T-helper 9 cell (primary cell): ENCODE measurements at regions not wholly inside any gene's neighbourhood (a gene's known extent, or its start where the extent isn't known, plus 50 kb on each side); places are given as distances from the start of the nearest gene placed in this dataset.

Source experiments
- DNase-seq: peaks from one replicate; pipeline ENCODE4 v3.0.0-alpha.2; 2020

GRCh38 chr12:126545411-126545810, 1480.2 kb downstream of the AACS start:
- no peak for DNase-seq

GRCh38 chr12:126547905-126548304, 1482.7 kb downstream of the AACS start:
- no peak for DNase-seq

GRCh38 chr12:126551869-126552268, 1486.6 kb downstream of the AACS start:
- DNase-seq, result no peak

DNA sequence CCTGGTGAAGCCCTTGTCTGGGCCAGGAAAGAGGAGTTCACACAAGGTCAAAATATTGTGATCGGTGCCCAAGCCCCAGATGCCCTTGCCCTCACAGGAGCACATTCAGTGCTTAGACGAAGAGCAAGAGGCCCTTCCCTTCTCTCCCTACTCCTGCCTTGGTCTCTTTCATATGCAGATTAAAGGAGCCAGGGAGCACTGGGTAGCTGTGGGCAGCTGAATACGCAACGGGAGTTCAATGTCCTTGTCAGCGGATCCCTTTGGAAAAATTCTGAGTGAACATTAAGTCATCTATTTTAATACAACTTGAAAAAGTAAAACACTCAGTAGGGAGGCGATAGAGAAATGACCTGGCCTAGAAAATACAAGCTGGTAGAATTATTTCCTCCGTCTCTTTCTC, 1489.4 kb downstream of the AACS start:
- no peak for DNase-seq

GRCh38 chr12:126557659-126558058, 1492.4 kb downstream of the AACS start:
- no peak for DNase-seq

DNA sequence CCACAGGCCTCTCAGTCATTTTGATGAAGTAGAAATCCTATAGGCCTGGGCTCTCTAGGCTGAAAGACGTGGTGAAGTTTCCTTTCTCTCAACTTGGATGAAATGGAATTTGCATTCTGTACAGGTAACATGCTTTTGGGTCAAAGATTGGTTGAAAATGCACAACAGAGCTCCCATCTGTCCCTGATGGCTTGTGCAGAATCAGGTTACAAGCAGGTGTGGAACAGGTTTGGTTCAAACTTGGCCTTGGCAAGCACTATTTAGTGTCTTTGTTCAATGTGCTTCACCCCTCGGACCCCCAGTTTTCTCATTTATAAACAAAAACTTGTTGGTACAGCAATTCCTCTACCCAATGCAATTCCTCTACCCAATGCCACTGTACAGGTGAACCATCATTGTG, 1493.0 kb downstream of the AACS start:
- DNase-seq, result no peak

DNA sequence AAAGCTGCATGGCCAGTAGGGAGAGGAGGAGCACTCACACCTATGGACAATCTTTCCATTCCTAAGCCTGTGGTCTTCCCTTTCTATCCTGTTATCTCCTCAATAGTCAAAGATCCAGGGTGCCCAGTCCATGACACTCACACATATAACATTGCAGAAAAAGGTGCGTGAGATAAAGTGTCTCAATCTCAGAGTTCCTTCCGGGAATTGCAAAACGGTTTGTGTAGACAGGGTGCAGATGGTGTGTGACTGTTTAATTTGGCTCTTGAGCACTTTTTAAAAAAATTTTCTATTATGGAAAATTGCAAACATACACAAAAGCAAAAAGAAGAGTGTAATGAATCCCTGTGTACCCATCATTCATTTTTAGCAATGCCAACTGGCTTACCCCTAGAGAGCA, 1493.6 kb downstream of the AACS start:
- DNase-seq, result no peak

- DNase-seq, result no peak
Observed at GRCh38 chr12:126567016-126567415, 1501.8 kb downstream of the AACS start.

DNA sequence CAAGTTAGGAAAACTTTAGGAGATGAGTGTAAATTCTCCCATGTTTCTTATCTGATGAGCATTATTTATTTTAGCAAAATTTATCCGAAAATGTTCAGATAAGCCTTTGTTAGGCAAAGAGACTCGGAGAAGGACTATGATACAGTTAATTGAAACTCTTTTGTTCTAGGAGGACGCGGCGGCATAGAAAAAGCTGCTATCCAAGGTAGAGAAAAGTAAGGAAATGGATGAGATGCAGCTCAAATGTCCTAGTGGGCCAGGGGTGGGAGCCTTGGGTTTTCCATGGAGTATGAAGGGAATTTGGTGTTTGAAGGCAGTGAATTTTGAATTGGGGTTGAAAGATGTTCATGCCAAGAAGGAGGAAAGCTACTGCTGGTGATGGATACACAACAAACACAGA, 1504.5 kb downstream of the AACS start:
- no peak for DNase-seq

DNA sequence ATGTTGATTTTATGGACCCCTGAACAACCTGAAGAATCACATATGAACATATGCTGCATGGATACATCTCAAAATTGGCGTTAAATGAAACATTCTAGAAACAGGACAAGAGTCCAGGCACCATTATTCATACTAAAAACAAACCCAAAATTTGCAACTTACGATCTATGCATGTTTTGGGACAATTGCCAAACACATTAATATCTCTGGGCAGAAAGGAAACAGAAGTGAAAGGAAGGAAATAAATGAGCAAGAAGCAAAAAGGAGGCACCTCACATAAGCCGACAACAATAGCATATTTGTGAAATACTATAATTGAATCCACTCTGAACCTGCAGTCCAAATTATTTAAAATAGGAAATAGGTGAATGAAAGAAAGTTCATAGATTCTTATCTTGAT, 1505.3 kb downstream of the AACS start:
- DNase-seq, result no peak

- no peak for DNase-seq
Observed at GRCh38 chr12:126572170-126572569, 1506.9 kb downstream of the AACS start.

GRCh38 chr12:126581655-126582054, 1516.4 kb downstream of the AACS start:
- DNase-seq, result no peak

DNA sequence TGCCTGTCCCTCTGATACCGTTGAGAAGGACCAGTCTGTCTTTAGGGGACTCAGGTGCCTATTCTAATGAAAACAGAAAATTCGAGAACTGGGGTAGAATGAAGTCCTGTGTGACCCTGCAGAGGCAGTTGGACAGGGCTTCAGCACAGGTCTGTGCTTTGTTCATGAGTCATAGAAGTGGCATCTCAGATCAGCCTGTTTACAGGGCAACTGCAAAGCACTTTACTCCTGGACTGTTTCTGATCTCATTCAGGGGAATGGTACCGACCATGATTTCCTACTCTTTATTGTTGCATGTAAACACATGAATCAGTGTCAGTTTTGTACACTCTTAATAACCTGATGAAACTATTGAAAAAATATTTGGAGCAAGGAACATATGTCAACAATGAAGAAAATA, 1517.0 kb downstream of the AACS start:
- no peak for DNase-seq

DNA sequence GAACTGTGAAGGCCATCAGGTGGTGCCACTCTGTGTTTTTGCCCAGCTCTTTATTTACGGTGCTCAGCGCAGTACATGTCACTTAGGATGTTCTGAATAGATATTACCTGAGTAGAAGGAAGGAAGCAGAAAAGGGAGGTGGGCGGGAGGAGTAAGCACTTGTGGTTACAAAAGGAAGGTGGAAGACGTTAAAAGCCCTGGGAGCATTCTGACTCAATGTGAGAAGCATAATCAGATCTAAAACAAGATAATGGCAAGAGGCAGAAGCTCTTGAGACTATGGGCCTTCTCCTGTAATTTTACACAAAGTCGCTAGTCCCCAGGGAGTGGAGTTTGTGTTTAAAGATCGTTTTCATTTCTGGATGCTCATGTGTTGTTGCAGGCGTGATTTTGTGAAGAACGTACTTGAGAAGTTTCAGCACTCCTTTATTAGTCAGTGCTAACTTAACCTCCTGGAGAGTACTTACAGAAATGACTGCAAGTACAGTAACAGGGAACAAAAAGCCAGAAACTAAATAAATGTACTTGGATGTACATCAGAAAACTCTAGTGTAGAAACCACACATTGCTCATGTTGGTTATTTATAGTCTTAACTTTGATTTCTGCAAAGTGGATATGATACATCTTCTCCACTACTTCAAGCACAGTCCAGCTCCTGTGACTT, 1523.5 kb downstream of the AACS start:
- DNase-seq, result no peak

- no peak for DNase-seq
Observed at GRCh38 chr12:126591533-126591932, 1526.3 kb downstream of the AACS start.

- no peak for DNase-seq
Observed at GRCh38 chr12:126601184-126602170, 1536.2 kb downstream of the AACS start.

GRCh38 chr12:126602612-126603011, 1537.4 kb downstream of the AACS start:
- DNase-seq, result no peak

DNA sequence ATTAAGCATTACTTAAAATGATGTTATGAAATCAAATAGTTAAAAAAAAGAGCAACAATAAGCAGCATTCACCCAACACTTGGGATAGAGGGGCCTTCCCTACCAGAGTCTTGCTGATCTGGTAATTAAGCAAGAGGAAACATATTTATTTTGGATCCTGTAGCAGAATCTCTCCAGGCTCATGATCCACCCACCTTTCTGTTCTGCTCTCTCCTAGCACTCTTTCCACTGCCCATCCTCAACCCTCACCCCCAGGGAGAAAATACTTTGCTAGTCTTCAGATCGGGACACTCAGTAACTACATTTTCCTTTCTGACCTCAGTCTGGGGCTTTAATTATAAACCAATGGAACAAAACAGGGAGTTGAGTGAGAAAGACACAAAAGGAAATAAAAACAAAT, 1541.9 kb downstream of the AACS start:
- no peak for DNase-seq

DNA sequence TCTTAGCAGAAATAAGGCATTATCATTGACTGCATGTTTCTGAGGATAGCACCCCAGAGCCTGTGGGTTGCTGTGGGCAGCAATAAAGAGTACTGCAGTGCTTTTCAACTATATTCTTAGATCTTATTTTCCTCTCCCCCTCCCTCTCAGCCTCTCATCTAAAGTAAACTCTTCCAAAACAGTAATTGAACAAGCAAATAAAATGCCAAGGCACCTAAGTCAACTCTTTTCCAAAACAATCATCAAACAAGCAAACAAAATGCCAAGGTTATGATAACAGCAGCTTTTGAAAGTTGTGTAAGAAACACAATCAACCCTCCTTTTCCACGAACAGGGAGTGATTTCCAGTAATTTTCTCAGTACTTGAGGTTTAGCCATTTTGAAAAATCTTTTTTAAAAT, 1542.6 kb downstream of the AACS start:
- DNase-seq, result no peak

- DNase-seq, result no peak
Observed at GRCh38 chr12:126608607-126609175, 1543.5 kb downstream of the AACS start.

GRCh38 chr12:126616441-126616840, 1551.2 kb downstream of the AACS start:
- DNase-seq, result no peak

GRCh38 chr12:126617312-126617711, 1552.1 kb downstream of the AACS start:
- no peak for DNase-seq

DNA sequence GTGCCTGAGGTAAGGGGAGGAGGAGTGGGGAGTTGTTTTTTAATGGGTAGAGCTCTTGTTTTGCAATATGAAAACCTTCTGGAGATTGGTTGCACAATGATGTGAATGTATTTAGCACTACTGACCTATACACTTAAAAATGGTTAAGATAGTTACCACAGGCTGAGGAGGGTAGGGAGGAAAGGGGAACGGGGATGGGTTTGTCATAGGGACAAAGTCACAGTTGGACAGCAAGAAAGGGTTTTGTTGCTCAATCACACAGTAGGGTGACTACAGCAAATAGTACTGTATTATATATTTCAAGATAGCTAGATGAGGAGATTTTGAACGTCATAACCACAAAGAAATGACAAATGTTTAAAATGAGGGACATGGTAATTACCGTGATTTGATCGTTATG, 1562.4 kb downstream of the AACS start:
- DNase-seq, result no peak

DNA sequence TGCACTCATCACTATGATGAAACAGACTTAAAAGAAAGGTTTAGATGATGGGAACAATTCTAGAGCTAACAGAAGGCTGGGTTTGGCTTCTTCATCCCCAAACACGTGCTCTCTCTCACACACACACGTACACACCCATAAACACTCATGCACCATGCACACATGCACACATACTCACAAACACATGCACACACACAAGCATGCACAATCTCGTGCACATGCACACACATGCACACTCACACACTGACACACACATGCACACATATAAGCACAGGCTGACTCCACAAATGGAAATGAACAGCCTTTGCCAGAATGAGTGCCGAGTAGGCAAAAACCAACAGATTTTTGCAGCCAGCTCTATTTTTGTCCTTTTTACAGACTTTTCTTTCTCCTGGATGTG, 1571.6 kb downstream of the AACS start:
- DNase-seq, result no peak
